HUES64 (cell line): ENCODE measurements at regions not wholly inside any gene's neighbourhood (a gene's known extent, or its start where the extent isn't known, plus 50 kb on each side); places are given as distances from the start of the nearest gene placed in this dataset.

Source experiments
- H3K27ac ChIP-seq: 2 replicates; pipeline ENCODE4 v1.7.0; 2013; ENCODE audit warnings: low read depth, low read length, inconsistent platforms
- H3K27me3 ChIP-seq: 2 replicates; pipeline ENCODE4 v1.6.1; 2013; ENCODE audit warnings: mild to moderate bottlenecking, low read length; ENCODE audit not compliant: insufficient read depth
- H3K36me3 ChIP-seq: 2 replicates; pipeline ENCODE4 v1.6.1; 2013; ENCODE audit warnings: mild to moderate bottlenecking, low read length; ENCODE audit not compliant: insufficient read depth
- H3K4me1 ChIP-seq: 2 replicates; pipeline ENCODE4 v1.6.1; 2013; ENCODE audit warnings: mild to moderate bottlenecking, low read length, moderate library complexity; ENCODE audit not compliant: insufficient read depth
- H3K4me3 ChIP-seq: 2 replicates; pipeline ENCODE4 v1.5.1; 2013; ENCODE audit warnings: mild to moderate bottlenecking, low read length, moderate library complexity
- H3K9ac ChIP-seq: 2 replicates; pipeline ENCODE4 v1.6.1; 2013; ENCODE audit warnings: mild to moderate bottlenecking, low read depth, low read length
- H3K9me3 ChIP-seq: 2 replicates; pipeline ENCODE4 v1.6.1; 2013; ENCODE audit warnings: low read depth, low read length; ENCODE audit not compliant: insufficient read depth
- WGBS: fragments of 150-250, 120-280 bp; methylation state at CpG from one replicate; pipeline ENCODE4 v1.1.7; 2013; ENCODE audit warnings: missing lambda C conversion rate; 5-methylcytosine and 5-hydroxymethylcytosine counted together

GRCh38 chr13:31518645-31519044 lies 220.7 kb upstream of the RXFP2 start:
- no peaks in the 10 kb centered on the region for H3K9me3 ChIP-seq
- H3K27ac ChIP-seq: no peak overlapping the region
- H3K4me3 ChIP-seq: no peak overlapping the region
- H3K36me3 ChIP-seq: no peaks in the 10 kb centered on the region
- peaks cover 14% of the 10 kb centered on the region for H3K4me1 ChIP-seq
- H3K9ac ChIP-seq: no peak overlapping the region
- H3K27me3 ChIP-seq: no peaks in the 10 kb centered on the region
- WGBS: 89% methylated on average over 4 of the region's 4 CpGs

- Histone ChIP-seq H3K4me1 (peaks cover 13% of the 10 kb centered on the region), H3K9me3 (no peaks in the 10 kb centered on the region), H3K9ac (no peak overlapping the region), H3K27me3 (no peaks in the 10 kb centered on the region), H3K36me3 (no peaks in the 10 kb centered on the region), H3K27ac (no peak overlapping the region), H3K4me3 (no peak overlapping the region)
Observed at GRCh38 chr13:31521435-31521834, 217.9 kb upstream of the RXFP2 start.

GRCh38 chr13:31522396-31522795 lies 216.9 kb upstream of the RXFP2 start:
- H3K27ac ChIP-seq: no peak overlapping the region
- no peak overlapping the region for H3K4me3 ChIP-seq
- H3K9me3 ChIP-seq: no peaks in the 10 kb centered on the region
- 96% methylated on average over 1 of the region's 1 CpG for WGBS
- H3K4me1 ChIP-seq: peaks cover 13% of the 10 kb centered on the region
- H3K27me3 ChIP-seq: no peaks in the 10 kb centered on the region
- no peak overlapping the region for H3K9ac ChIP-seq
- no peaks in the 10 kb centered on the region for H3K36me3 ChIP-seq

- Histone ChIP-seq H3K4me3 (no peak overlapping the region), H3K9me3 (no peaks in the 10 kb centered on the region), H3K9ac (no peak overlapping the region), H3K4me1 (0 out of 2 replicates have a peak, but pooled peaks cover 3% of the 10 kb centered on the region), H3K27me3 (no peaks in the 10 kb centered on the region), H3K27ac (no peak overlapping the region), H3K36me3 (no peaks in the 10 kb centered on the region)
- 91% methylated on average over 3 of the region's 3 CpGs for WGBS
Observed at GRCh38 chr13:31528176-31528575, 211.2 kb upstream of the RXFP2 start.

- no peaks in the 10 kb centered on the region for H3K9me3 ChIP-seq
- 100% methylated on average over 1 of the region's 1 CpG for WGBS
Observed at GRCh38 chr13:31528758-31529157, 210.6 kb upstream of the RXFP2 start.

GRCh38 chr13:31530922-31531321 lies 208.4 kb upstream of the RXFP2 start:
- H3K4me1 ChIP-seq: 0 out of 2 replicates have a peak, but pooled peaks cover 2% of the 10 kb centered on the region
- no peaks in the 10 kb centered on the region for H3K9me3 ChIP-seq
- H3K4me3 ChIP-seq: no peak overlapping the region
- no peaks in the 10 kb centered on the region for H3K27me3 ChIP-seq
- no peak overlapping the region for H3K27ac ChIP-seq
- no peak overlapping the region for H3K9ac ChIP-seq
- WGBS: 90% methylated on average over 4 of the region's 4 CpGs
- H3K36me3 ChIP-seq: no peaks in the 10 kb centered on the region

More at GRCh38 chr13:31528758-31529157, 210.6 kb upstream of the RXFP2 start:
- H3K9ac ChIP-seq: no peak overlapping the region
- H3K36me3 ChIP-seq: no peaks in the 10 kb centered on the region
- H3K4me3 ChIP-seq: no peak overlapping the region
- 0 out of 2 replicates have a peak, but pooled peaks cover 3% of the 10 kb centered on the region for H3K4me1 ChIP-seq
- H3K27ac ChIP-seq: no peak overlapping the region
- no peaks in the 10 kb centered on the region for H3K27me3 ChIP-seq

- Histone ChIP-seq H3K36me3 (no peaks in the 10 kb centered on the region), H3K27me3 (no peaks in the 10 kb centered on the region), H3K27ac (no peak overlapping the region), H3K4me1 (no peaks in the 10 kb centered on the region), H3K4me3 (no peak overlapping the region), H3K9me3 (no peaks in the 10 kb centered on the region), H3K9ac (no peak overlapping the region)
- WGBS: 88% methylated on average over 1 of the region's 1 CpG
Observed at GRCh38 chr13:31537052-31537451, 202.3 kb upstream of the RXFP2 start.

GRCh38 chr13:31538067-31539042 lies 201.0 kb upstream of the RXFP2 start:
- H3K4me1 ChIP-seq: no peaks in the 10 kb centered on the region
- H3K9me3 ChIP-seq: no peaks in the 10 kb centered on the region
- no peak overlapping the region for H3K4me3 ChIP-seq
- no peaks in the 10 kb centered on the region for H3K27me3 ChIP-seq
- no peak overlapping the region for H3K9ac ChIP-seq
- 60% methylated on average over 4 of the region's 6 CpGs for WGBS
- H3K27ac ChIP-seq: no peak overlapping the region
- no peaks in the 10 kb centered on the region for H3K36me3 ChIP-seq

GRCh38 chr13:31540281-31540680 lies 199.0 kb upstream of the RXFP2 start:
- no peak overlapping the region for H3K4me3 ChIP-seq
- H3K27me3 ChIP-seq: no peaks in the 10 kb centered on the region
- H3K4me1 ChIP-seq: no peaks in the 10 kb centered on the region
- no peak overlapping the region for H3K9ac ChIP-seq
- no peak overlapping the region for H3K27ac ChIP-seq
- no peaks in the 10 kb centered on the region for H3K9me3 ChIP-seq
- H3K36me3 ChIP-seq: no peaks in the 10 kb centered on the region
- WGBS: 93% methylated on average over 2 of the region's 2 CpGs

GRCh38 chr13:31543190-31543589 lies 196.1 kb upstream of the RXFP2 start:
- Histone ChIP-seq H3K9ac (no peak overlapping the region), H3K36me3 (no peaks in the 10 kb centered on the region), H3K4me3 (no peak overlapping the region), H3K4me1 (no peaks in the 10 kb centered on the region), H3K27me3 (no peaks in the 10 kb centered on the region), H3K9me3 (no peaks in the 10 kb centered on the region), H3K27ac (no peak overlapping the region)

- H3K36me3 ChIP-seq: no peaks in the 10 kb centered on the region
- no peak overlapping the region for H3K4me3 ChIP-seq
- WGBS: 89% methylated on average over 2 of the region's 3 CpGs
- H3K27me3 ChIP-seq: no peaks in the 10 kb centered on the region
- no peak overlapping the region for H3K27ac ChIP-seq
- no peak overlapping the region for H3K9ac ChIP-seq
- no peaks in the 10 kb centered on the region for H3K4me1 ChIP-seq
- H3K9me3 ChIP-seq: no peaks in the 10 kb centered on the region
Observed at GRCh38 chr13:31545616-31546015, 193.7 kb upstream of the RXFP2 start.
